NCI-H2227 (cell line): ENCODE measurements at regions not wholly inside any gene's neighbourhood (a gene's known extent, or its start where the extent isn't known, plus 50 kb on each side); places are given as distances from the start of the nearest gene placed in this dataset.

ENCODE experiments used
- DNase-seq: peaks from one replicate; lab custom pipeline; 2025; ENCODE audit not compliant: unreplicated experiment; lab: John Stamatoyannopoulos, UW

- no peak for DNase-seq
These were observed 157.6 kb downstream of the DCK start for GRCh38 chr4:71151054-71151453.

DNA sequence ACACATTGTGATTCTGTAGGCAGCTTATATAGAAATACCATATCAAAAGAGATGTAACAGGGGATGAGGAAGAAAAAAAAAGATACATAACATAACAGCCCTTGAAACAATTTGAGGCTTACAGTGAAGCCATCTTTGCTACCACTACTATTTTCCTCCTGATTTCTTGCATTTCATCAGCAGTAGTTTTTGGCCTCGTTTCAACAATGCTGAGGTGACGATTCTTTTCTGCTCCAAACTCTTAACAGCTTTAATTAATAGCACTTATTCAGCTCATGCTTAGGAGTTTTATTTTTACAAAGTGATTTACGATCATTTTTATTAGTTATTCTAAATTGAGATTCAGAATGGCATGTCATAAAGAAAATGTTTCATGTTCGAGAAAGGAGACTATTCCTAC is 163.2 kb downstream of the DCK start:
- DNase-seq = no peak

- no peak for DNase-seq
These were observed 168.9 kb downstream of the DCK start for GRCh38 chr4:71162386-71162785.

GRCh38 chr4:71163317-71163716 is 169.9 kb downstream of the DCK start:
- DNase-seq = no peak

GRCh38 chr4:71167083-71167482 is 171.7 kb upstream of the SLC4A4 start:
- DNase-seq = no peak

- no peak for DNase-seq
These were observed 167.2 kb upstream of the SLC4A4 start for GRCh38 chr4:71171592-71171991.

DNA sequence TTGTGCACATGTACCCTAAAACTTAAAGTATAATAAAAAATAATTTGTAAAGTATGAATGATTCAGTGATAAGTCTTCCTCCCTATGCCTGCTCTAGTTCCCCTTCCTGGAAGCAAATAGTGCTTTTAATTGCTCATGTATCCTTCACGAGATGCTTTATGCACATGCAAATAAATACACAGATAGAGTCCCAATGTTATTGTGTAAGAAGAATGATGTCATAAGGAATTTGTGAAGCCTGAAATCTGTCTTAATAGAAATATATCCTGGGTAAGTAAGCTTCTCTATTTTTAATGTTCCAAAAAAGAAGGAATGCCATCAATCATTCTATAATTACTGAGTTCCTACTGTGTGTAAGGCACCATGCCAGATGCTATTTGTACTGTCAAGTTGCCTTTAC is 157.5 kb upstream of the SLC4A4 start:
- no peak for DNase-seq

DNA sequence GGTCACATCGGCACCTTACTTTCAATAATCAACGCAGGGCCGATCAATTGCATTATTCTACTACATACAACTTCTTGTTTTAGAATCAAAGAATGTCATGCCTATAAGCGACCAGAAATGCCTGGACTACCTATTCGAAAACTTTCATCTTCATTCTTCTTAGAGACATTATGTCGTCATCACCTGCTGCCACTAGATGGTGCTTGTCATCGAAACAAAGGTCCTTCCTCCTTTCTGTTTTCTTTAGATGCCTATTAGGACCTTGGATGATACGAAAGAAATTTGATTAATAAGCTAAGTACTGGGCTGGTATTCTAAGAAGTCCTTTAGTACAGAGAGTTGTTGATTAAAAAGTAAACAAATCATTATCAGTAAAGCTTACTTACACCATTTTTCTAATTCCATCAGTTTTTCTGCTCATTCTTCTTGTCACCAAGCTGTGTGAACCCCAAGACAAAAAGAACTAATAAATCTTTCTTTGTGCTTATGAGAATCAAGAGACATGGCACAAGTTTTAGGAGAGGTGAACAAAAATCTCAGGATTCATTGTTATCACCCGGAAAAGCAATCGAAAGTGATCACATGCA is 154.5 kb upstream of the SLC4A4 start:
- DNase-seq = peak; percentile 3

GRCh38 chr4:71185037-71185436 is 153.8 kb upstream of the SLC4A4 start:
- no peak for DNase-seq

DNA sequence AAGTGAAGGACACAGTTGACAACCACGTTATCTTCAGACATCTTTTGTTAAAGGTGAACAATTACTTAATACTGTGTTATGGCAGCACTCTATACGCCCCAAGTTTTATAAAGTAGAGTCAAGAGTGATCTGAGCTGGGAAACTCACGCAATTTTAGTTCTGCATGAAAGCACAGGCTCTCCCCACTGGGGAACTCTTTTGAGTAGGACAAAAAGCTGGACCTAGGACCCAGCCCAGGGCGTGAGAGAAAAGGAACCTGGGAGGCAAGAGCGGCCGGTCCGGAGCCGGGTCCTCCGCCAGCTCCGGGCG is 152.6 kb upstream of the SLC4A4 start:
- no peak for DNase-seq

- peak; percentile 43 for DNase-seq
These were observed 152.0 kb upstream of the SLC4A4 start for GRCh38 chr4:71186566-71187403.

DNA sequence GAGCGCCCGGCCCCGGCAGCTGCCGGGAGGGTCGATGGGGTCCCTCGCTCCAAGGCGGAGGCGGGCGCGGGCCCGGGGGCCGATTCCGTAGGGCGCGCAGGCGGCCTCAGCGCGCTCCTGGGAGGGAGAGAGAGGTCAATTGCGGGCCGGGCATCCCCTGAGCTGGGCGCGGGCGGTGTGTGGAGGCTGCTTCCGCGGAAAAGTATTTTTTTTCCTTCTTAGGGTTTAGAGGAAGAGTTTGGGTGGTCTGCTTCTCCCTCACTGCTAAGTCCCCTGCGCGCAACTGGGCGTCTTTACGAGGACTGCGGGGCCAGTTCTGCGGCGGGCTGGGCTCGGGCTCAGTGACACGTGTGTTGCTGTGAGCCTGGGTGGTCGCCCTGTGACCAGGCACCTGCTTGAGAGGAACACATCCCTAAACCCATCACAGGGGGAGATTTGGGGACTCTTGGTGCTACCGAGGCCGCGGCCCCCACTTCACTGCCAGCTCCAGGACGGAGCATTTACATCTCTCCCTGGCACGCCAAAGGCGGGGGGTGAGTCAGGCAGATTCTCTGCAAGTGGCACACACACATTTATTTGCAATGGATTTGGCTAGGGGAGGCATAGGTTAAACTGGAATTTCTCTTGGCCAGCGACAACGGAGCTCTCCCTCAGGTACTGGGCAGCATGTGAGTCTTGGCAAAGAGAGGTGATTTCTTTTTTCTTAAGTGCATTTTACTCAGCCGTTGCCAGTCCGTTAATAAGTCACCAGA is 151.2 kb upstream of the SLC4A4 start:
- DNase-seq = no peak

DNA sequence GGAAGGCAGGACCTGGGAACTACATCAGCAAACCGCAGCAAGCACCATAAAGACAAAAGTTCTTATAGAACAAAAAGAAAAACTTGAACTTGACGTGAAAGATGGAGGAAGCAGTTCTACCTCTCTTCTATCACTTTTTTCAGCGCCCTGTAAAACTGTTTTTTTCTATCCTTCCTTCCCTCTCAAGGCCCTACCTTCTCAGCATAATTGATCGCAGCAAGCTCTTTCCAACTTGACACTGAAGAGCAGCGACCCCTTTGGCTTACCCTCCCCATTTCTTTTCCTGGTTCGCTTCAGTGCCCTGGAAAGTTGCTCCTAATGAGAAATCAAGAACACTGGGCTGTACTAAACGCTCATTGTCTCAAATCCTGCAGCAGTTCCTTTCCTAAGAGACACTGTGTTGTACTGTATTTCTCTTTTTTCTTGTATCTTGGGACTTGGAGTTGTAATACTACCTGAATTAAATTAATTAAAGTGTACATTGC is 150.6 kb upstream of the SLC4A4 start:
- DNase-seq = no peak

DNA sequence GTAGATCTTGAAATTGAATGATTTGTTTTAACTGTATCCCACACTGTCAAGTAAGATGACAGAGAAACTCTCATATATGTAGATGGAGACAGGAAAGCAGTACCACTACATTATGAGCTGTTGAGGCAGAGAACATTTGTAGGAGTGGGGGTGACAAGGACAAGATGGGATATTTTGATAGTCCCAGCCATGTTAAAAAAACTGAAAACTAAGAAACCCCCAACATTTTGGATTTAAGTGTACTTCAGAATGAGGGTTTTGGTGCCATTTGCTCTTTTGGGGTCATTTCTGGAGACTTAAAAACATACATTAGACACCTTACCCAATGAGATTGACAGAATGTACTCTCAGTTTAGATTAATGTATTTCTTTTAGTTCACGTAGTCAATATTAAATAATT is 149.9 kb upstream of the SLC4A4 start:
- DNase-seq = no peak

DNA sequence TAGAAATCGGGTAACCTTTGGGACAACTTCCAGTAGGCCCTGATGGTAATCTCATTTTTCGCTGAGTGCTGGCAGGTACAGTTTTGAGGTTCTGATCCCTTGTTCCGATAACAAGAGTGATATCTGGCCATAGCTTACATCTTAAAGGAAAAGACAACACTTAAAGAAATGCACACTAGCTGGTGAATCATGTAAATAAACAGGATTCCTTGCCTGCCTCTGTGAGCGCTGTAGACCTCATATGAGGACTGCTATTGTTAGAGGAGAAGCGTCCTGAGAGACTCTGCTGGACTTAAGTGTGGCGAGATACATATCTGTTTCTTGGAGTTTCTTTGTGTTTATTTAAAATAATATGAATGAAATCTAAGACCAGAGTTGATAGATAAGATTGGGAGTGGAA is 149.3 kb upstream of the SLC4A4 start:
- DNase-seq = no peak

- DNase-seq = no peak
These were observed 144.4 kb upstream of the SLC4A4 start for GRCh38 chr4:71194454-71194853.

GRCh38 chr4:71195924-71196323 is 142.9 kb upstream of the SLC4A4 start:
- no peak for DNase-seq

DNA sequence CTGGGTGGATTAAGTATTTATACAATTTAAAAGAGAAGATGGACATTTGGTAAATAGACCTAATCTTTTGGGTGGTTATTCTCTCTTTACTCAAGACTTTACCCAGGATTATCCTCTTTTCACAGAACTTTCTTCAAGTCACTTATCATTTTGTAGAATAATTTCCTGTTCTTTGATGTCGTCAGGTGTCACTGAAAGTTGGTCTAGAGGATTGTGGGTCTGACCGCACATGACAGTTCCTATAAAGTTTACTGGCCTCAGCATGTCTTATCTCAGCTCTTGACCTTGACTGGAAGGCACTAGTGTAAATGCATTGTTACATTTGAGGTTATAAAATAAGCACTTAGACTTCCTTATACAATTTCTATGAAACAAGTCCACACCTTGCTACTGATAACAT is 139.9 kb upstream of the SLC4A4 start:
- DNase-seq = no peak

GRCh38 chr4:71201057-71201456 is 137.8 kb upstream of the SLC4A4 start:
- no peak for DNase-seq

DNA sequence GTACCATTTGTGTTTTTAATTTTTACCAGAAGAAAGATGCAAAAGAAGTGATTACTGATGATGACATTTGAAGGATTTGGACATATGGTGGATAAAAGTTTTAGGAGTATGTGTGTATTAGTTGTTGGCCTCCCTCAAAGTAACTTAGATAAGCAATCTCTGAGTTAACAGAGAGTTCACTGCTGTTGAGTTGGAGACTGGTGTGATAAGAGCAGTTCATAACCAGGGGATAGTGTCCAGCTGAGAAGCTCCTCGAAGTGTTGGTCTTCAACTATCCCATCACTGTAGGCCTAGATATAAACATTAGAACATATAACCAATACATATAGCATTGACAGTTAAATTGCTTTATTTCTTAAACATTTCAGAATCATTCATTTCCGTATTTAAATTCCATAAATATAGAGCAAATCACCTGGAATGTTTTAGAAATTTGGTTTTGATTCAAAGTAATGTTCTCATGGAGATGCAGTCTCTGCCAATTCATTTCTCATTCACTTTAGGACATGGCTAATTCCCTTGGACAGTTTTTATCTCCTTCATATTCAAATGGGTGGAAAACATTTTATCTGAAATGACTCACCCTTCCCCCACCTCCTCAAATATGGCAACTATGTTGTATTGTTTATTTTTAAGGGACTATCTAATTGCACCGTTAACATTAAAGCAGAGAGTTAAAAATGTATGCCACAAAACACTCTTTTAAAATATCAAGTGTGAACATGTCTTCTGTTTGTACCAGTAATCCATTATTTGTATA is 136.8 kb upstream of the SLC4A4 start:
- DNase-seq = no peak

- DNase-seq = no peak
These were observed 136.1 kb upstream of the SLC4A4 start for GRCh38 chr4:71202705-71203104.
